Skeletal muscle satellite cell (primary cell): ENCODE measurements at regions not wholly inside any gene's neighbourhood (a gene's known extent, or its start where the extent isn't known, plus 50 kb on each side); places are given as distances from the start of the nearest gene placed in this dataset.

Experiments used
- H3K27me3 ChIP-seq: 2 replicates; pipeline ENCODE4 v1.7.0; 2013; ENCODE audit warnings: low read length; ENCODE audit not compliant: control insufficient read depth, insufficient read depth
- H3K36me3 ChIP-seq: 2 replicates; pipeline ENCODE4 v1.7.0; 2013; ENCODE audit warnings: mild to moderate bottlenecking, control low read depth, low read length; ENCODE audit not compliant: insufficient read depth
- H3K4me1 ChIP-seq: 2 replicates; pipeline ENCODE4 v1.7.0; 2013; ENCODE audit warnings: low read length; ENCODE audit not compliant: control insufficient read depth, insufficient read depth
- H3K4me2 ChIP-seq: 2 replicates; pipeline ENCODE4 v1.7.0; 2013; ENCODE audit warnings: mild to moderate bottlenecking, low read length
- H3K4me3 ChIP-seq: 2 replicates; pipeline ENCODE4 v1.7.0; 2013; ENCODE audit warnings: low read length
- H3K9ac ChIP-seq: 2 replicates; pipeline ENCODE4 v1.7.0; 2013; ENCODE audit warnings: mild to moderate bottlenecking, low read depth, low read length, moderate library complexity
- H3K9me3 ChIP-seq: replicated peaks from 2 replicates; pipeline ENCODE4 v1.7.0; 2013; ENCODE audit warnings: mild to moderate bottlenecking, control low read depth, low read length

DNA sequence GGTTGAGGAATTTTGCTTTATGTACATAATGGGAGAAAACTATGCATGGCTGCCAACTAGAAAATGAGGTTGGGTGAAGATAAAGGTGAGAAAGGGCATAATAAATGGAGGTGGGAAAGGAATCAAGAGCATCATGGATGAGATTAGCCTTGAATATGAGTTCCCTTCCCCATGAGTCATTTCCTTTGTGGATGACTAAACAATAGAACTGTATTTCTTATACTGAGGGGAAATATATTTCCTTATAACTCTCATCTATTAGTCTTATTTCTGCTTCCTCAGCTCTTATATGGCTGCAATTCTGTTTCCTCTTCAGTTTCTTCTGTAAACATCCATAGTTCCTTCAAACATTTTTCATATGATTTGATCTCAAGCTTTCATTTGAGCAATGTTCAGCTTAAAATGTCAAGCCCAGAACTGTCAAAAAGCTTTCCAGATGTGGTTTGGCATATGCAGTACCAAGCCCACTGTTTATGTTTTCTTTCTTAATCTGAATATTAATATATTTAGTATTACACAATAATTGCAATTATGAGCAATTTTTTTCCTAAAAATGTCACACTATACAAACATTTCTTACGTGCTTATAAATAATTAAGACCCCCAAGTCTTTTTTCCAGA, 100.7 kb upstream of the GRPR start:
- H3K27me3 ChIP-seq, result no peaks in the 10 kb centered on the region
- no peak overlapping the region for H3K9ac ChIP-seq
- H3K9me3 ChIP-seq, result no peaks in the 10 kb centered on the region
- H3K4me2 ChIP-seq, result no peak overlapping the region
- no peaks in the 10 kb centered on the region for H3K36me3 ChIP-seq
- H3K4me3 ChIP-seq, result no peak overlapping the region
- H3K4me1 ChIP-seq, result peaks cover 15% of the 10 kb centered on the region

DNA sequence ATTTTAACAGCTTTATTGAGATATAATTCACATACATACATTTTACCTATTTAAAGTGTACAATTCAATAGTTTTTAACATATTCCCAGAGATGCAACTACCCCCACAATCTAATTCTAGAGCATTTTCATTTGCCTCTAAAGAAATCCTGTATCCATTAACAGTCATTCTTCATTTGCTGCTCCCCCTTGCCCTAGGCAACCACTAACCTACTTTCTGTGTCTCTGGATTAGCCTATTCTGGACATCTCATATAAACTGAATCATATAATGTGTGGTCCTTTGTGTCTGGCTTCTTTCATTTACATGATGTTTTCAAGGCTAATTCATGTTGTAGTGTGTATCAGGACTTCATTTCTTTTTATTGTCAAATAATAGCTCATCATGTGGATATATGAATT, 105.1 kb upstream of the GRPR start:
- Histone ChIP-seq H3K27me3 (no peaks in the 10 kb centered on the region), H3K4me1 (peaks cover 3% of the 10 kb centered on the region), H3K4me2 (no peak overlapping the region), H3K9ac (no peak overlapping the region), H3K9me3 (no peaks in the 10 kb centered on the region), H3K4me3 (no peak overlapping the region), H3K36me3 (no peaks in the 10 kb centered on the region)

DNA sequence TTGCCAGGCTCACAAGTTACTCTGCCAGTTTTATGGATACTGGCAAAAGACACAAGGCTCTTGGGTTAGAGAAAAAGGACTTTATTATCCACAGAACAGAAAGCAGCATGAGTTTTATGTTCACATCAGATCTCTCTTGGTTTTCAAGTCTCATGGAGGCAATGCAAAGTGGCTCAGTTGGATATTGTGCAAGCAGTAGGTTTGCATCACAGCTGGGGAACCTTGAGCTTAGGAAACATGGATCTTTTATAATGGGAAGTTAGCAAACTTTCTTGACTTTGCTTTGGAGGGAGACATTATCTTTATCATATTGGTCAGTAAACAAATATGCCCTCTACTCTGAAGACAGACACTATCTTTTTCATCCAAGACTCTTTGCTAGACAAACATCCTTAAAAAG, 109.2 kb upstream of the GRPR start:
- no peaks in the 10 kb centered on the region for H3K27me3 ChIP-seq
- no peak overlapping the region for H3K9ac ChIP-seq
- no peak overlapping the region for H3K4me3 ChIP-seq
- H3K4me1 ChIP-seq, result no peaks in the 10 kb centered on the region
- no peaks in the 10 kb centered on the region for H3K36me3 ChIP-seq
- H3K9me3 ChIP-seq, result no peaks in the 10 kb centered on the region
- no peak overlapping the region for H3K4me2 ChIP-seq

DNA sequence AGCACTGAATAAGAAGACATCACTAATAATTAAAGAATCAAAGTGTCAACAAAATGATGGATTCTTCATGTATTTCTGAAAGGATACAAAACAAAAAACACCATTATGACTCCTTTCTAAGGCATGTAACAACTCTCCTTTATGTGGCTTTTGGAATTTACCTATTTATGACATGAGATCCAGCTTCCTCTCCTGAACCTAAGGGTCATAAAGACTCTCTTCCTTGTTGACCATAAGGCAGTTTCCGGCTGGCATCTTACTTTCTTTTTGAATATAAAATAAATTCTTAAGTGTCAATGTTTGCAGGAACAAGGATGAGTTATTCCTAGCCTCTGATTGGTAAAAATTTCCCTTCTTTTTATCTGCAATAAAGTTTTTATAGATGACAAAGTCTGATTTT, 111.1 kb upstream of the GRPR start:
- H3K4me2 ChIP-seq, result no peak overlapping the region
- no peak overlapping the region for H3K4me3 ChIP-seq
- H3K9ac ChIP-seq, result no peak overlapping the region
- H3K36me3 ChIP-seq, result no peaks in the 10 kb centered on the region
- no peaks in the 10 kb centered on the region for H3K9me3 ChIP-seq
- H3K4me1 ChIP-seq, result no peaks in the 10 kb centered on the region
- H3K27me3 ChIP-seq, result no peaks in the 10 kb centered on the region

DNA sequence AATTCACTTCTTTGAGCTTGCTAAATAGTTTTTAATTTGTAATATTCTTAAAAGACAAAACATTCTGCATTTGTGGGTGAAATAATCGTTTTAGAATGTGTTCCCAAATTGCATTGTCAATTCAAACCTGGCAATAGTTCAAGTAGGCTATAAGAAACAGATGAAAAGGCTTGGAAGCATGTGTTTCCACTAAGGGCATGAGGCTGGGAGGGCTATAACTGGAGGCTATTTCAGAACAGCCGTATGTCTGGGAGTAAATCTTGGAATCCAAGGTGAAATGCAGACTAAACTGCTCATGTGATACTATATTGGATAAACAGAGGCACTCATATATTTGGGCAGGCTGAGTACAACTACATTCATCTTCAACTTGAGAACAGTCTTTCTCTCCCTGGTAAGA, 117.4 kb upstream of the GRPR start:
- Histone ChIP-seq H3K9me3 (no peaks in the 10 kb centered on the region), H3K27me3 (no peaks in the 10 kb centered on the region), H3K4me1 (no peaks in the 10 kb centered on the region), H3K4me2 (no peak overlapping the region), H3K4me3 (no peak overlapping the region), H3K9ac (no peak overlapping the region), H3K36me3 (no peaks in the 10 kb centered on the region)

DNA sequence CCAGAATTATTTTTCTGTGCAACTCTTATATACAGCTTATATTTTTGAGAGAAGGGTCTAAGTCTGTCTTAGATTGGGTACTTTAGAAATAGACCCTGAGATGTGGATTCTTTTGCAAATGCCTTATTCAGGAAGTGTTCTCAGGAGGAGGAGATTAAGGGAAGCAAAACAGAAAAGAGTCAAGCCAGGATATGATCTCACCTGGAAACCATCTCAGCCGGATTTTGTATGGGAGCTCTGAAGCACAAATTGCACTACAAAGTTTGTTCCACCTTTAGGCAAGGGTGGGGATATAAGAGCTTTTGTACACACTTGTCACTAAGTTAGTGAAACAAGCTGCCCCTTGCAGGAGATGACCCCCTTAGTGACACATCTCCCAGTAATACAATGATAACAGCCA, 121.2 kb upstream of the GRPR start:
- Histone ChIP-seq H3K4me2 (no peak overlapping the region), H3K4me3 (no peak overlapping the region), H3K9me3 (no peaks in the 10 kb centered on the region)

DNA sequence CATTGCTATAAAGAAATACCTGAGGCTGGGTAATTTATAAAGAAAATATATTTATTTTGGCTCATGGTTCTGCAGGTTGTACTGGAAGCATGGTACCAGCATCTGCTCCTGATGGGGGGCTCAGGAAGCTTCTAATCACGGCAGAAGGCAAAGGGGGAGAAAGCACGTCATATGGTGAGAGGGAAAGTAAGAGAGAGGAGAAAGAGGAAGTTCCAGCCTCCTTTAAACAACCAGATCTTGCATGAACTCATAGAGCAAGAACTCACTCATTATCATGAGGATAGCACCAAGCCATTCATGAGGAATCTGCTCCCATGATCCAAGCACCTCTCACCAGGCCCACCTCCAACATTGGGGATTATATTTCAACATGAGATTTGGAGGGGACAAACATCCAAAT, 125.0 kb upstream of the GRPR start:
- H3K4me1 ChIP-seq, result no peaks in the 10 kb centered on the region
- no peaks in the 10 kb centered on the region for H3K27me3 ChIP-seq
- H3K4me2 ChIP-seq, result no peak overlapping the region
- no peak overlapping the region for H3K9ac ChIP-seq
- no peak overlapping the region for H3K4me3 ChIP-seq
- no peaks in the 10 kb centered on the region for H3K9me3 ChIP-seq
- no peaks in the 10 kb centered on the region for H3K36me3 ChIP-seq

More for the DNA sequence above, 121.2 kb upstream of the GRPR start:
- H3K9ac ChIP-seq, result no peak overlapping the region
- no peaks in the 10 kb centered on the region for H3K27me3 ChIP-seq
- H3K4me1 ChIP-seq, result no peaks in the 10 kb centered on the region
- no peaks in the 10 kb centered on the region for H3K36me3 ChIP-seq

DNA sequence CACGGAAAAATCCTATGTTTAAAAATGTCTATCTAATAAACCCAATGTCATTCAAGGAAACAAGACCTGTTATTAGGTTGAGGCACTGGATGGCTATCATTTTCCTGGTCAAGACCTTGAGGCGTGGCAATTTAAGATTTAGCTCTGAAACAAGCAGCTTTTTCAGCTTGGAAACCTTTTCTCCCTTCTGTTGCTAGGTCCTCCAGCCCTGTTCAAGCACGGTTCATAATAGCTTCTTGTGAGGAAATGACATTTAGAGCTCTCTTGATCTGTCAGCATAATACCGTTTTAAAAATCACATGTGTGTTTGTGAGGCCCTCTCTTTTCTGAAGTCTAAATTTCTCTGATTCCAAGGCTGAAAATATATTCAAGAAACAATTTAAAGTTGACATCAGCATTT, 133.6 kb upstream of the GRPR start:
- Histone ChIP-seq H3K4me3 (no peak overlapping the region), H3K4me1 (peaks cover 12% of the 10 kb centered on the region), H3K9me3 (no peaks in the 10 kb centered on the region), H3K4me2 (peak overlapping the region; percentile 52), H3K9ac (no peak overlapping the region), H3K27me3 (no peaks in the 10 kb centered on the region), H3K36me3 (no peaks in the 10 kb centered on the region)

DNA sequence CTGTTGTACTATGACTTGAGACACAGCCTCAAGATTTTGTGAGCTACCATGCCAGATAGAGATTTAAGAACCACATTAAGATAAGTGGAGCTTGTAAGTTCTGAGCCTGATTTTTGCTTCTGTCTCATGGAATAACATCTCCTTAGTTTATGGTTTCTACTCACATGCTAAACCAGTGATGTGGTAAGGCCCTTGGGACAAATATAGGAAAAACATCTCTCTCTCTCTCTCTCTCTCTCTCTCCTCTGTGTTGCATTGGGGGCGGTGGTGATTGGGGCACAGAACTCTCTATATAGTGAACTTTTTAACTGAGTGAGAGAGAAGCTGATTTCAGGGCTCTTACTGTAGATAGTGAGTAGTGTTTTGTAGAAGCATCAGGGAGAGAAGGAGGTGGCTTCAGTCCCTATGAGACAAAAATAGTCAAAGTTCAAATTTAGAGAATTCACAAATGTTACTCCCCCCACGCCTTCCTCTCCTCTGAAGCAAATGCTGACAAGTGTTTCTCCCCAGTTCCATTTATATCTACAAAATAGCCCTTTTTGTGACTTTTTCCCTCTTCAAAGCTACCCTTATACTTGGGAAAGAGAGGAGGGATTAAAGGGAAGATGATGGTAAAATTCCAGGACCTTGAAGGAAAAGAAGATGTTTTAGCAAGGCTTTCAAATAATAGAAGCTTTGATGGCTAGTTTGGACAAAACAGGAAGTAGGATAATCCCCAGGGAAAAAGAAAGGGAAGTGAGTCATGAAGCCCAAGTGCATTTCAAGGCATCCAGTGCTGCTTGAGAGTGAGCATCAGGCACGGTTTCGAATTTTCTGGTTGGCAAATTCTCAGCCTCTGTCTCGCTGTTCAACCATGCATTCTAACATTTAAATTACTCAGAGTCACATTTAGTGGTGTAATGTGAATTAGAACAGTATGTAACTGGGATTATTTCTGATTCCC, 134.3 kb upstream of the AP1S2 start:
- Histone ChIP-seq H3K9ac (no peak overlapping the region), H3K4me1 (peaks cover 12% of the 10 kb centered on the region), H3K36me3 (no peaks in the 10 kb centered on the region), H3K4me3 (no peak overlapping the region), H3K4me2 (peak overlapping the region; percentile 52), H3K27me3 (no peaks in the 10 kb centered on the region), H3K9me3 (no peaks in the 10 kb centered on the region)

DNA sequence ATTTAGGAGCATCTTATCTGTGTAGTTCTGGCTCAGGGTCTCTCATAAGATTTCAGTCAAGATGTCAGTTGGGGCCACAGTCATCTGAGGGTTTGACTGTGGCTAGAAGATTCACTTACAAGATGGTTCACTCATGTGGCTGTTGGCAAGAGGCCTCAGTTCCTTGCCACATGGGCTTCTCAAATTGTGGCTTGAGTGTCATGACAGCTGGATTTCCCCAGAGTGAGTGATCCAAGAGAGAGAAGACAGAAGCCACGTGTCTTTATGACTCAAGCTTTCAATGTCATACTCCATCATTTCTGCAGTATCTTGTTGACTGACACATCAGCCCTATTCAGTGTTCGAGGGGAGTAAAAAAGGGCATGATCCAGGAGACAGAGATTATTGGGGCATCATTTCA, 131.3 kb upstream of the AP1S2 start:
- Histone ChIP-seq H3K4me2 (no peak overlapping the region), H3K4me1 (peaks cover 12% of the 10 kb centered on the region), H3K27me3 (no peaks in the 10 kb centered on the region), H3K36me3 (no peaks in the 10 kb centered on the region), H3K9me3 (no peaks in the 10 kb centered on the region), H3K9ac (no peak overlapping the region), H3K4me3 (no peak overlapping the region)

DNA sequence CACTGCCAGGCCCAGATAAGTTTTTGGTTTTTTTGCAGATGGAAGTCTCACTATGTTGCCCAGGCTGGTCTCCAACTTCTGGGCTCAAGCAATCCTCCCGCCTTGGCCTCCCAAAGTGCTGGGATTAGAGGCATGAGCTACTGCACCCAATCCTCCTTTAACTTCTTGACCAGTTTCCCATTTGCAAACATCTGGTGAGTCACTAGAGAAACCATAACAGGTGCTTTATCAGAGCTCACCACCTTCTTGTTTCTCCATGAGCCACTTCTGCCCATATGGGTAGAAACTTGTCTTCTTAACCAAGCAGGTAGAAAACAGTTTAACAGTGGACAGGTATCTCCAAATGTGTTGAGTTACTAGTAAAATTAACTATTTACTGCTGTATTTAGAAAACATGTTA, 128.4 kb upstream of the AP1S2 start:
- H3K4me2 ChIP-seq, result no peak overlapping the region
- no peaks in the 10 kb centered on the region for H3K9me3 ChIP-seq
- no peak overlapping the region for H3K4me3 ChIP-seq
- H3K9ac ChIP-seq, result no peak overlapping the region
- peaks cover 4% of the 10 kb centered on the region for H3K27me3 ChIP-seq
- H3K36me3 ChIP-seq, result no peaks in the 10 kb centered on the region
- H3K4me1 ChIP-seq, result no peaks in the 10 kb centered on the region

DNA sequence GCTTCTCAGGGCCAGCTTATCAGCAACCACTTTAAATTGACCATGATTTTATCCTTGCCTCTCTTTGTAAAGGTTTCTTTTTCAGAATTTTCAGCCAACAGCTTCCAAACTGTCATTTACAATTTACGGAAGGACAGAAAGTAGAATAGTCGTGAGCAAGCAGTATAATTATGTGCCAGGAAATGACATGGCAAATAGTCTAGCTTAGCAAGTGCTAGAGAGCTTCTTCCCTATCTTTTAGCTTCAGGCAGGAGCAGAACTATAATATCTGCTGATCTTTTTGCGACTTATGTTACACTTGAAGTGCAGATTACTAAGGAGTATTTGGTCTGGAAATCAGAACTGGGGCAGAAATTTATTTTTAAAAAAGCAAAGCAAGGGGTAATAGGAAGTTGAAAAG, 123.0 kb upstream of the AP1S2 start:
- Histone ChIP-seq H3K4me1 (no peaks in the 10 kb centered on the region), H3K9ac (no peak overlapping the region), H3K4me3 (no peak overlapping the region), H3K36me3 (no peaks in the 10 kb centered on the region), H3K27me3 (peaks cover 13% of the 10 kb centered on the region), H3K4me2 (no peak overlapping the region), H3K9me3 (no peaks in the 10 kb centered on the region)
